HCT116 (cell line): ENCODE measurements at regions not wholly inside any gene's neighbourhood (a gene's known extent, or its start where the extent isn't known, plus 50 kb on each side); places are given as distances from the start of the nearest gene placed in this dataset.

Experiments
- ATAC-seq: fragments of 200-7000 bp; cut with Tn5 transposase; 2 replicates; pipeline ENCODE4 v1.9.1; 2020; ENCODE audit warnings: mild to moderate bottlenecking, moderate library complexity
- BruUV-seq: library from RNA; stranded (reverse); fragments of 400-500 nt; replicated peaks from 2 replicates; lab custom pipeline; 2021; lab: Mats Ljungman, UMichigan
- CTCF ChIA-PET: fragments of 300-600 bp; sonication (Branson Sonifier 250); formaldehyde crosslinking; loops from one replicate; lab custom pipeline; 2021; ENCODE audit warnings: antibody characterized with exemption; lab: Charles Lee
- POLR2A ChIA-PET: fragments of 300-600, 350-600 bp; sonication (Branson Sonifier 250); formaldehyde crosslinking; loops from one replicate; lab custom pipeline; 2021; ENCODE audit warnings: antibody characterized with exemption; lab: Charles Lee
- RAD21 ChIA-PET, 2 experiments: fragments of 300-600 bp; sonication (Branson Sonifier 250); formaldehyde crosslinking; loops; one replicate each; lab custom pipeline; 2023; ENCODE audit warnings: low total read pairs in 2 of 2; ENCODE audit not compliant: uncharacterized antibody in 2 of 2, unreplicated experiment in 2 of 2, low non-redundant PET in 1 of 2; lab: Charles Lee
- DNase-seq: peaks from one replicate; pipeline ENCODE4 v3.0.0-alpha.2; 2010; ENCODE audit warnings: low read depth, low spot score
- H2AFZ ChIP-seq: fragments of 200-600 bp; shearing (Covaris generic), sonication (generic); 2 replicates; pipeline ENCODE4 v1.6.1; 2017; ENCODE audit warnings: low read depth, mixed run types, mixed read lengths, antibody characterized with exemption, low read length; ENCODE audit not compliant: poor library complexity, severe bottlenecking
- H3K27ac ChIP-seq: 2 replicates; pipeline ENCODE4 v1.5.1; 2012; ENCODE audit warnings: low read depth, low read length
- H3K27me3 ChIP-seq: fragments of 200-600 bp; sonication (generic); 2 replicates; pipeline ENCODE4 v1.6.1; 2016; ENCODE audit warnings: mixed run types, low read length, mixed read lengths; ENCODE audit not compliant: insufficient read depth
- H3K36me3 ChIP-seq, 2 experiments: fragments of 200-500 bp in 1 of 2; fragments of 200-600 bp in 1 of 2; sonication (Bioruptor generic) in 1 of 2; sonication (generic) in 1 of 2; 2 replicates each; pipeline versions ENCODE4 v1.5.1 to v1.6.1; 2014 to 2016; ENCODE audit warnings: low read length in 2 of 2, inconsistent platforms in 1 of 2, mixed read lengths in 1 of 2, mixed run types in 1 of 2; ENCODE audit not compliant: insufficient read depth in 2 of 2, control insufficient read depth in 1 of 2
- H3K4me1 ChIP-seq, 2 experiments: fragments of 200-600 bp in 1 of 2; sonication (generic) in 1 of 2; 2 replicates each; pipeline versions ENCODE4 v1.5.1 to v1.6.1; 2012 to 2017; ENCODE audit warnings: low read length in 2 of 2, inconsistent platforms in 1 of 2, mild to moderate bottlenecking in 1 of 2, mixed read lengths in 1 of 2, mixed run types in 1 of 2, moderate library complexity in 1 of 2; ENCODE audit not compliant: insufficient read depth in 2 of 2, control insufficient read depth in 1 of 2
- H3K4me2 ChIP-seq: fragments of 200-600 bp; sonication (generic); 2 replicates; pipeline ENCODE4 v1.6.1; 2017; ENCODE audit warnings: mixed run types, low read length, mixed read lengths
- H3K4me3 ChIP-seq, 2 experiments: fragments of 200-600 bp in 1 of 2; sonication (generic) in 1 of 2; replicated peaks in 1 of 2; 2 replicates each; pipeline ENCODE4 v1.5.1; 2011 to 2016; ENCODE audit warnings: low read length in 2 of 2, control low read depth in 1 of 2, low read depth in 1 of 2, mild to moderate bottlenecking in 1 of 2, mixed read lengths in 1 of 2, mixed run types in 1 of 2
- H3K79me2 ChIP-seq: fragments of 200-600 bp; sonication (generic); 2 replicates; pipeline ENCODE4 v1.6.1; 2017; ENCODE audit warnings: mild to moderate bottlenecking, mixed run types, low read length, moderate library complexity, mixed read lengths; ENCODE audit not compliant: insufficient read depth
- H3K9ac ChIP-seq: fragments of 200-600 bp; sonication (generic); 2 replicates; pipeline ENCODE4 v1.6.1; 2016; ENCODE audit warnings: low read length, mixed read lengths
- H3K9me2 ChIP-seq: fragments of 200-600 bp; sonication (generic), shearing (Covaris generic); 2 replicates; pipeline ENCODE4 v1.6.1; 2017; ENCODE audit warnings: mixed run types, mild to moderate bottlenecking, moderate library complexity; ENCODE audit not compliant: insufficient read depth
- H3K9me3 ChIP-seq, 2 experiments: fragments of 200-500 bp in 1 of 2; fragments of 200-600 bp in 1 of 2; sonication (Bioruptor generic) in 1 of 2; sonication (generic) in 1 of 2; 2 replicates each; pipeline ENCODE4 v1.6.1; 2014 to 2017; ENCODE audit warnings: low read length in 2 of 2, mixed read lengths in 2 of 2, inconsistent platforms in 1 of 2, low read depth in 1 of 2, mild to moderate bottlenecking in 1 of 2, mixed run types in 1 of 2, moderate library complexity in 1 of 2; ENCODE audit not compliant: control insufficient read depth in 1 of 2, insufficient read depth in 1 of 2
- H4K20me1 ChIP-seq: fragments of 200-600 bp; sonication (generic), shearing (Covaris generic); 2 replicates; pipeline ENCODE4 v1.6.1; 2017; ENCODE audit warnings: mixed run types, mild to moderate bottlenecking, moderate library complexity; ENCODE audit not compliant: insufficient read depth
- ATF3 ChIP-seq: IDR thresholded peaks from 2 replicates; pipeline ENCODE4 v1.6.1; 2012
- CEBPB ChIP-seq: IDR thresholded peaks from 2 replicates; pipeline ENCODE4 v1.6.1; 2012; ENCODE audit warnings: low read depth
- CTCF ChIP-seq, 3 experiments: fragments of 200-600 bp in 1 of 3; sonication (generic) in 1 of 3; IDR thresholded peaks in 2 of 3; conservative IDR thresholded peaks in 1 of 3; 2 replicates each; pipeline ENCODE4 v1.5.1; 2012 to 2017; ENCODE audit warnings: low read depth in 2 of 3, low read length in 2 of 3, antibody characterized with exemption in 1 of 3, borderline replicate concordance in 1 of 3, control low read depth in 1 of 3, mild to moderate bottlenecking in 1 of 3, mixed read lengths in 1 of 3, mixed run types in 1 of 3, moderate library complexity in 1 of 3; ENCODE audit not compliant: insufficient read depth in 1 of 3
- ELF1 ChIP-seq: IDR thresholded peaks from 2 replicates; pipeline ENCODE4 v1.6.1; 2012; ENCODE audit warnings: low read depth, borderline replicate concordance
- EZH2 ChIP-seq: fragments of 200-600 bp; sonication (generic); IDR thresholded peaks from 2 replicates; pipeline ENCODE4 v1.6.1; 2017; ENCODE audit warnings: antibody characterized with exemption, mixed run types
- FOSL1 ChIP-seq: IDR thresholded peaks from 2 replicates; pipeline ENCODE4 v1.6.1; 2012; ENCODE audit warnings: low read depth
- JUND ChIP-seq: IDR thresholded peaks from 2 replicates; pipeline ENCODE4 v1.6.1; 2012
- MAX ChIP-seq: IDR thresholded peaks from 2 replicates; pipeline ENCODE4 v1.6.1; 2012
- POLR2A ChIP-seq: IDR thresholded peaks from 2 replicates; pipeline ENCODE4 v1.7.0; 2011; ENCODE audit warnings: borderline replicate concordance; ENCODE audit not compliant: insufficient read depth, insufficient read length; ENCODE audit errors: extremely low read depth
- POLR2AphosphoS5 ChIP-seq: IDR thresholded peaks from 2 replicates; pipeline ENCODE4 v1.6.1; 2011; ENCODE audit warnings: mild to moderate bottlenecking, low read depth, low read length, moderate library complexity
- SIN3A ChIP-seq: IDR thresholded peaks from 2 replicates; pipeline ENCODE4 v1.6.1; 2012; ENCODE audit warnings: low read depth
- SP1 ChIP-seq: IDR thresholded peaks from 2 replicates; pipeline ENCODE4 v1.6.1; 2012; ENCODE audit warnings: low read depth
- TCF7L2 ChIP-seq: IDR thresholded peaks from 2 replicates; pipeline ENCODE4 v1.7.0; 2011; ENCODE audit warnings: borderline replicate concordance, inconsistent platforms; ENCODE audit not compliant: insufficient read depth, insufficient read length; ENCODE audit errors: extremely low read depth
- YY1 ChIP-seq: IDR thresholded peaks from 2 replicates; pipeline ENCODE4 v1.6.1; 2011; ENCODE audit warnings: low read length, low read depth, moderate library complexity, mild to moderate bottlenecking; ENCODE audit not compliant: insufficient replicate concordance; ENCODE audit errors: extremely low read depth
- intact Hi-C: fragments of 100-400 bp; cut with micrococcal nuclease; formaldehyde crosslinking; loops from 2 replicates; pipeline ENCODE4 v1.10.0; 2022
- TF ChIP-seq, protein P1 (sequence below): IDR thresholded peaks from 2 replicates; pipeline ENCODE4 v1.6.1; 2011; ENCODE audit warnings: mild to moderate bottlenecking, low read length, moderate library complexity; ENCODE audit not compliant: insufficient replicate concordance; ENCODE audit errors: extremely low read depth
- TF ChIP-seq, protein P2 (sequence below): IDR thresholded peaks from 2 replicates; pipeline ENCODE4 v1.6.1; 2012; ENCODE audit warnings: low read depth

DNA sequence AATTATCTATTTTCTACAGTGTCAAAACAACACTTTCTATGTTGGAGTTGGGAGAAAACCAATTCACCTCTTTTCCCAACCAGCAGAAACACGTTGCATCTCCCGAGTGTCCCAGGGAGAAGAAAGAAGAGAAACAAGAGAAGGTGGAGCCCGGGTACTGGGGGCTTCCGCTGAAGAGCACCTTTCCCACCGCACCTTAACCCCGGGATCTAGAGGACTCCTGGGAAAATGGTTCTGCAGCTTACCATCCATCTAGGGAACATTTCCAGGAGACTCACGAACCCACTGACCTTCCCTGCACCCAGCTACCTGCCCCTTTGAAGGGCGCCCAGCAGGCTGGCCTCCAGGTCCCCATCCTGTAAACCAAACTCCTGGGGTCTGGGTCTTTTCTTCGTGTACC is 346.8 kb downstream of the TCERG1L start:
- DNase-seq: no peak
- TF ChIP-seq FOSL1 (no peak), YY1 (no peak), TCF7L2 (no peak), EZH2 (no peak), JUND (no peak), POLR2A (no peak), ATF3 (no peak), CTCF (IDR thresholded peaks at IDR 0.05 in 2 of 3, conservative IDR thresholded peaks at IDR 0.05 in 1 of 3; ENCODE audit: borderline replicate concordance in 1 of 3, insufficient read depth in 1 of 3, low read depth in 2 of 3, low read length in 2 of 3) (no peak), POLR2AphosphoS5 (no peak), SP1 (no peak), ELF1 (no peak), SIN3A (no peak), CEBPB (no peak), MAX (no peak)
- TF ChIP-seq, protein P1, sequence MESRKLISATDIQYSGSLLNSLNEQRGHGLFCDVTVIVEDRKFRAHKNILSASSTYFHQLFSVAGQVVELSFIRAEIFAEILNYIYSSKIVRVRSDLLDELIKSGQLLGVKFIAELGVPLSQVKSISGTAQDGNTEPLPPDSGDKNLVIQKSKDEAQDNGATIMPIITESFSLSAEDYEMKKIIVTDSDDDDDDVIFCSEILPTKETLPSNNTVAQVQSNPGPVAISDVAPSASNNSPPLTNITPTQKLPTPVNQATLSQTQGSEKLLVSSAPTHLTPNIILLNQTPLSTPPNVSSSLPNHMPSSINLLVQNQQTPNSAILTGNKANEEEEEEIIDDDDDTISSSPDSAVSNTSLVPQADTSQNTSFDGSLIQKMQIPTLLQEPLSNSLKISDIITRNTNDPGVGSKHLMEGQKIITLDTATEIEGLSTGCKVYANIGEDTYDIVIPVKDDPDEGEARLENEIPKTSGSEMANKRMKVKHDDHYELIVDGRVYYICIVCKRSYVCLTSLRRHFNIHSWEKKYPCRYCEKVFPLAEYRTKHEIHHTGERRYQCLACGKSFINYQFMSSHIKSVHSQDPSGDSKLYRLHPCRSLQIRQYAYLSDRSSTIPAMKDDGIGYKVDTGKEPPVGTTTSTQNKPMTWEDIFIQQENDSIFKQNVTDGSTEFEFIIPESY: no peak
- TF ChIP-seq, protein P2, sequence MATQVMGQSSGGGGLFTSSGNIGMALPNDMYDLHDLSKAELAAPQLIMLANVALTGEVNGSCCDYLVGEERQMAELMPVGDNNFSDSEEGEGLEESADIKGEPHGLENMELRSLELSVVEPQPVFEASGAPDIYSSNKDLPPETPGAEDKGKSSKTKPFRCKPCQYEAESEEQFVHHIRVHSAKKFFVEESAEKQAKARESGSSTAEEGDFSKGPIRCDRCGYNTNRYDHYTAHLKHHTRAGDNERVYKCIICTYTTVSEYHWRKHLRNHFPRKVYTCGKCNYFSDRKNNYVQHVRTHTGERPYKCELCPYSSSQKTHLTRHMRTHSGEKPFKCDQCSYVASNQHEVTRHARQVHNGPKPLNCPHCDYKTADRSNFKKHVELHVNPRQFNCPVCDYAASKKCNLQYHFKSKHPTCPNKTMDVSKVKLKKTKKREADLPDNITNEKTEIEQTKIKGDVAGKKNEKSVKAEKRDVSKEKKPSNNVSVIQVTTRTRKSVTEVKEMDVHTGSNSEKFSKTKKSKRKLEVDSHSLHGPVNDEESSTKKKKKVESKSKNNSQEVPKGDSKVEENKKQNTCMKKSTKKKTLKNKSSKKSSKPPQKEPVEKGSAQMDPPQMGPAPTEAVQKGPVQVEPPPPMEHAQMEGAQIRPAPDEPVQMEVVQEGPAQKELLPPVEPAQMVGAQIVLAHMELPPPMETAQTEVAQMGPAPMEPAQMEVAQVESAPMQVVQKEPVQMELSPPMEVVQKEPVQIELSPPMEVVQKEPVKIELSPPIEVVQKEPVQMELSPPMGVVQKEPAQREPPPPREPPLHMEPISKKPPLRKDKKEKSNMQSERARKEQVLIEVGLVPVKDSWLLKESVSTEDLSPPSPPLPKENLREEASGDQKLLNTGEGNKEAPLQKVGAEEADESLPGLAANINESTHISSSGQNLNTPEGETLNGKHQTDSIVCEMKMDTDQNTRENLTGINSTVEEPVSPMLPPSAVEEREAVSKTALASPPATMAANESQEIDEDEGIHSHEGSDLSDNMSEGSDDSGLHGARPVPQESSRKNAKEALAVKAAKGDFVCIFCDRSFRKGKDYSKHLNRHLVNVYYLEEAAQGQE: no peak
- Histone ChIP-seq H2AFZ (no peak overlapping the region), H3K4me1 (no peaks in the 10 kb centered on the region), H3K27me3 (no peaks in the 10 kb centered on the region), H3K36me3 (no peaks in the 10 kb centered on the region), H3K4me3 (no peak overlapping the region), H4K20me1 (no peaks in the 10 kb centered on the region), H3K9me2 (no peaks in the 10 kb centered on the region), H3K4me2 (no peak overlapping the region), H3K9me3 (no peaks in the 10 kb centered on the region), H3K9ac (no peak overlapping the region), H3K27ac (no peak overlapping the region), H3K79me2 (no peaks in the 10 kb centered on the region)
- intact Hi-C loops: no loop called here
- ChIA-PET RAD21 (no interaction called here), CTCF (no interaction called here), POLR2A (no interaction called here)
- no peak for ATAC-seq
- BruUV-seq: no TSS peak
